ENCODE measurements at regions not wholly inside any gene's neighbourhood (a gene's known extent, or its start where the extent isn't known, plus 50 kb on each side); places are given as distances from the start of the nearest gene placed in this dataset.

- DNase-seq (ENCODE audit: low read depth in 2 of 2), result no peak
- Histone ChIP-seq H3K4me1 (ENCODE audit: control insufficient read depth, extremely low read depth, insufficient read depth, low read length) (no peaks in the 10 kb centered on the region), H2AFZ (ENCODE audit: low read length) (no peak overlapping the region), H3K9me3 (ENCODE audit: control insufficient read depth, insufficient read depth, low read depth, low read length) (no peaks in the 10 kb centered on the region), H3K4me2 (ENCODE audit: extremely low read depth, insufficient read depth, low read length) (no peak overlapping the region), H3K27ac (ENCODE audit: insufficient read depth, low read length) (no peak overlapping the region), H3K27me3 (ENCODE audit: control insufficient read depth, insufficient read depth, low read length) (no peaks in the 10 kb centered on the region), H3K79me2 (ENCODE audit: control insufficient read depth, insufficient read depth, low read length) (no peaks in the 10 kb centered on the region), H3K9ac (ENCODE audit: insufficient read depth, low read length) (no peak overlapping the region), H3K36me3 (ENCODE audit: control insufficient read depth, insufficient read depth, low read length) (no peaks in the 10 kb centered on the region), H4K20me1 (ENCODE audit: control insufficient read depth, extremely low read depth, insufficient read depth, low read length) (no peaks in the 10 kb centered on the region), H3K4me3 (replicated peaks in 1 of 4; ENCODE audit: control extremely low read depth in 1 of 4, insufficient read depth in 1 of 4, low read depth in 3 of 4, low read length in 4 of 4) (no peak overlapping the region)
- TF ChIP-seq EZH2 (IDR thresholded peaks at IDR 0.05; ENCODE audit: low read length, missing control alignments) (no peak), CTCF (conservative IDR thresholded peaks at IDR 0.05 in 1 of 2, IDR thresholded peaks at IDR 0.05 in 1 of 2; ENCODE audit: low read depth in 1 of 2, low read length in 2 of 2) (no peak)
Observed at GRCh38 chr2:129812071-129812470, 167.4 kb upstream of the RAB6C start.

GRCh38 chr2:129812654-129813053, 166.8 kb upstream of the RAB6C start:
- Histone ChIP-seq H4K20me1 (ENCODE audit: control insufficient read depth, extremely low read depth, insufficient read depth, low read length) (no peaks in the 10 kb centered on the region), H3K27me3 (ENCODE audit: control insufficient read depth, insufficient read depth, low read length) (no peaks in the 10 kb centered on the region), H3K4me1 (ENCODE audit: control insufficient read depth, extremely low read depth, insufficient read depth, low read length) (no peaks in the 10 kb centered on the region), H3K9me3 (ENCODE audit: control insufficient read depth, insufficient read depth, low read depth, low read length) (no peaks in the 10 kb centered on the region), H3K9ac (ENCODE audit: insufficient read depth, low read length) (no peak overlapping the region), H3K4me3 (replicated peaks in 1 of 4; ENCODE audit: control extremely low read depth in 1 of 4, insufficient read depth in 1 of 4, low read depth in 3 of 4, low read length in 4 of 4) (no peak overlapping the region), H3K4me2 (ENCODE audit: extremely low read depth, insufficient read depth, low read length) (no peak overlapping the region), H3K27ac (ENCODE audit: insufficient read depth, low read length) (no peak overlapping the region), H3K79me2 (ENCODE audit: control insufficient read depth, insufficient read depth, low read length) (no peaks in the 10 kb centered on the region), H3K36me3 (ENCODE audit: control insufficient read depth, insufficient read depth, low read length) (no peaks in the 10 kb centered on the region), H2AFZ (ENCODE audit: low read length) (no peak overlapping the region)
- TF ChIP-seq CTCF (conservative IDR thresholded peaks at IDR 0.05 in 1 of 2, IDR thresholded peaks at IDR 0.05 in 1 of 2; ENCODE audit: low read depth in 1 of 2, low read length in 2 of 2), result no peak
- no peak for TF ChIP-seq EZH2 (IDR thresholded peaks at IDR 0.05; ENCODE audit: low read length, missing control alignments)
- no peak for DNase-seq (ENCODE audit: low read depth in 2 of 2)

GRCh38 chr2:129813404-129813803, 166.1 kb upstream of the RAB6C start:
- no peak overlapping the region for H2AFZ ChIP-seq (ENCODE audit: low read length)

More at GRCh38 chr2:129813404-129813803, 166.1 kb upstream of the RAB6C start:
- H3K4me2 ChIP-seq (ENCODE audit: extremely low read depth, insufficient read depth, low read length), result no peak overlapping the region
- no peaks in the 10 kb centered on the region for H3K9me3 ChIP-seq (ENCODE audit: control insufficient read depth, insufficient read depth, low read depth, low read length)
- no peak overlapping the region for H3K9ac ChIP-seq (ENCODE audit: insufficient read depth, low read length)
- no peak overlapping the region for H3K27ac ChIP-seq (ENCODE audit: insufficient read depth, low read length)
- TF ChIP-seq EZH2 (IDR thresholded peaks at IDR 0.05; ENCODE audit: low read length, missing control alignments) (no peak), CTCF (conservative IDR thresholded peaks at IDR 0.05 in 1 of 2, IDR thresholded peaks at IDR 0.05 in 1 of 2; ENCODE audit: low read depth in 1 of 2, low read length in 2 of 2) (no peak)
- H3K79me2 ChIP-seq (ENCODE audit: control insufficient read depth, insufficient read depth, low read length), result no peaks in the 10 kb centered on the region
- no peaks in the 10 kb centered on the region for H3K36me3 ChIP-seq (ENCODE audit: control insufficient read depth, insufficient read depth, low read length)
- no peaks in the 10 kb centered on the region for H3K27me3 ChIP-seq (ENCODE audit: control insufficient read depth, insufficient read depth, low read length)
- no peak for DNase-seq (ENCODE audit: low read depth in 2 of 2)
- no peaks in the 10 kb centered on the region for H3K4me1 ChIP-seq (ENCODE audit: control insufficient read depth, extremely low read depth, insufficient read depth, low read length)
- no peak overlapping the region for H3K4me3 ChIP-seq (replicated peaks in 1 of 4; ENCODE audit: control extremely low read depth in 1 of 4, insufficient read depth in 1 of 4, low read depth in 3 of 4, low read length in 4 of 4)
- H4K20me1 ChIP-seq (ENCODE audit: control insufficient read depth, extremely low read depth, insufficient read depth, low read length), result no peaks in the 10 kb centered on the region
